ENCODE measurements at regions not wholly inside any gene's neighbourhood (a gene's known extent, or its start where the extent isn't known, plus 50 kb on each side); places are given as distances from the start of the nearest gene placed in this dataset.

DNA sequence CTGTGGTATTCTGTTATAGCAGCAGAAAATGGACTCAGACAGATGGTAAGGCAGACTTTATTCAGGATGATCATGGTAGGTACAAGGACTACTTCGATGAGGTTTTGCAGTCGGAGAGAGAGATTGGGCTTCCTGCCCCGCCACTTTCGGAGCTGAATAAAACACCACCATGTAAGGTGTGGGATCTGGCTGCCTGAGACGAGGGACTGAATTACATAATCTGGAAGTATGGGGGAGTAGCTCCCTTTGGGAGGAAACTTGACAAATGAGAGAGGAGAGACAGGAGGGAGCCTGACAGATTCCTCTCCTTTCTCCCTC is 255.5 kb upstream of the GATB start:
- no peak for TF ChIP-seq CTCF (IDR thresholded peaks at IDR 0.05; ENCODE audit: low read depth, low read length)
- no peak for TF ChIP-seq POLR2A (IDR thresholded peaks at IDR 0.05; ENCODE audit: extremely low read depth, insufficient read length)
- TF ChIP-seq, protein P1, sequence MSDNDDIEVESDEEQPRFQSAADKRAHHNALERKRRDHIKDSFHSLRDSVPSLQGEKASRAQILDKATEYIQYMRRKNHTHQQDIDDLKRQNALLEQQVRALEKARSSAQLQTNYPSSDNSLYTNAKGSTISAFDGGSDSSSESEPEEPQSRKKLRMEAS (IDR thresholded peaks at IDR 0.05; ENCODE audit: low read depth, low read length), result no peak
- no peak for TF ChIP-seq MYC (IDR thresholded peaks at IDR 0.05; ENCODE audit: low read depth, low read length)

All from NB4 (cell line).